ENCODE measurements at regions not wholly inside any gene's neighbourhood (a gene's known extent, or its start where the extent isn't known, plus 50 kb on each side); places are given as distances from the start of the nearest gene placed in this dataset.

DNA sequence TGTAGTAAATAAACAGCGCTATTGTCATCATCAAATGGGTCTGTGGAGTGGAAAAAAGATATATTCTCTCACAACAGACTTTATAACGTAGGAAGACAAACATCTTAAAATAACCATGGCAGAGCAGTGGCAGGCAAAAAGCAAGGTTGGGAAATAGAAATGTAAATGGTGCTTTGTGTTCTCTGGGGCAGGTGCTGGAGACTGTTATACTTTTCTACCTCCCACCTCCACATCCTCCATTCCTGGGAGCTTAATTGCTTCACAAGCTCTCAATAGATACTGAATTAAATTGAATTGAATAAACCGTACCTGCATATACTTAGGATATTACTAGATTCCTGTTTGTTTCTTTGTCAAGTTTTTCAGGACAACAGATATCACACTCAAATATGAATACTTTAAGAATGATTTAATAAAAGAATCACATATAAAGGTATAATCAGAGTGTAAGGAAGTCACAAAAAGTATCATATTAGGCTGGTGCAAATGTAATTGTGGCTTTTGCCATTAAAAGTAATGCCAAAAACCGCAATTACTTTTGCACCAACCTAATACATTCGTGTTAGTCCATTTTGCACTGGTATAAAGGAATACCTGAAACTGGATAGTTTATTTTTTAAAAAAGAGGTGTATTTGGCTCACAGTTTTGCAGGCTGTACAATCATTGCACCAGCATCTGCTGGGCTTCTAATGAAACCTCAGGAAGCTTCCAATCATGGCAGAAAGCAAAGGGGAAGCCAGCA is 367.3 kb downstream of the GRIA2 start:
- DNase-seq (ENCODE audit: low read depth, low spot score) (no peak), FAIRE-seq (no peak), ATAC-seq (no peak)
- no peaks in the 10 kb centered on the region for H3K27me3 ChIP-seq (replicated peaks in 1 of 2; ENCODE audit: control insufficient read depth in 2 of 2, insufficient read depth in 2 of 2, low read length in 1 of 2)
- ChIA-PET CTCF (no interaction called here), POLR2A (no interaction called here), SMC1A (ENCODE audit: uncharacterized antibody, unreplicated experiment) (no interaction called here), RAD21 (ENCODE audit: unreplicated experiment) (no interaction called here)
- no peaks in the 10 kb centered on the region for H3K36me3 ChIP-seq (ENCODE audit: control insufficient read depth in 2 of 2, insufficient read depth in 2 of 2, low read length in 1 of 2)
- BruUV-seq (replicated peaks), result no TSS peak
- H3K4me1 ChIP-seq (ENCODE audit: control insufficient read depth, insufficient read depth, low read length), result no peaks in the 10 kb centered on the region
- no peak overlapping the region for H3K4me3 ChIP-seq
- no peaks in the 10 kb centered on the region for H3K79me2 ChIP-seq (ENCODE audit: control insufficient read depth, insufficient read depth, low read length)
- H3K4me2 ChIP-seq (ENCODE audit: control insufficient read depth, insufficient read depth), result no peak overlapping the region
- no peak for TF ChIP-seq CHD1 (IDR thresholded peaks at IDR 0.05; ENCODE audit: low read depth, low read length)
- TF ChIP-seq, protein P1, sequence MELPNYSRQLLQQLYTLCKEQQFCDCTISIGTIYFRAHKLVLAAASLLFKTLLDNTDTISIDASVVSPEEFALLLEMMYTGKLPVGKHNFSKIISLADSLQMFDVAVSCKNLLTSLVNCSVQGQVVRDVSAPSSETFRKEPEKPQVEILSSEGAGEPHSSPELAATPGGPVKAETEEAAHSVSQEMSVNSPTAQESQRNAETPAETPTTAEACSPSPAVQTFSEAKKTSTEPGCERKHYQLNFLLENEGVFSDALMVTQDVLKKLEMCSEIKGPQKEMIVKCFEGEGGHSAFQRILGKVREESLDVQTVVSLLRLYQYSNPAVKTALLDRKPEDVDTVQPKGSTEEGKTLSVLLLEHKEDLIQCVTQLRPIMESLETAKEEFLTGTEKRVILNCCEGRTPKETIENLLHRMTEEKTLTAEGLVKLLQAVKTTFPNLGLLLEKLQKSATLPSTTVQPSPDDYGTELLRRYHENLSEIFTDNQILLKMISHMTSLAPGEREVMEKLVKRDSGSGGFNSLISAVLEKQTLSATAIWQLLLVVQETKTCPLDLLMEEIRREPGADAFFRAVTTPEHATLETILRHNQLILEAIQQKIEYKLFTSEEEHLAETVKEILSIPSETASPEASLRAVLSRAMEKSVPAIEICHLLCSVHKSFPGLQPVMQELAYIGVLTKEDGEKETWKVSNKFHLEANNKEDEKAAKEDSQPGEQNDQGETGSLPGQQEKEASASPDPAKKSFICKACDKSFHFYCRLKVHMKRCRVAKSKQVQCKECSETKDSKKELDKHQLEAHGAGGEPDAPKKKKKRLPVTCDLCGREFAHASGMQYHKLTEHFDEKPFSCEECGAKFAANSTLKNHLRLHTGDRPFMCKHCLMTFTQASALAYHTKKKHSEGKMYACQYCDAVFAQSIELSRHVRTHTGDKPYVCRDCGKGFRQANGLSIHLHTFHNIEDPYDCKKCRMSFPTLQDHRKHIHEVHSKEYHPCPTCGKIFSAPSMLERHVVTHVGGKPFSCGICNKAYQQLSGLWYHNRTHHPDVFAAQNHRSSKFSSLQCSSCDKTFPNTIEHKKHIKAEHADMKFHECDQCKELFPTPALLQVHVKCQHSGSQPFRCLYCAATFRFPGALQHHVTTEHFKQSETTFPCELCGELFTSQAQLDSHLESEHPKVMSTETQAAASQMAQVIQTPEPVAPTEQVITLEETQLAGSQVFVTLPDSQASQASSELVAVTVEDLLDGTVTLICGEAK (IDR thresholded peaks at IDR 0.05; ENCODE audit: borderline replicate concordance), result peak; percentile 15; the same call in 1 of the 2 replicates
- H3K27ac ChIP-seq (ENCODE audit: control insufficient read depth, insufficient read depth), result no peak overlapping the region
- H4K20me1 ChIP-seq (ENCODE audit: control insufficient read depth, insufficient read depth), result no peaks in the 10 kb centered on the region
- no peak overlapping the region for H3K9ac ChIP-seq (ENCODE audit: control insufficient read depth, insufficient read depth, low read length)
- no peak overlapping the region for H2AFZ ChIP-seq (ENCODE audit: control insufficient read depth, low read depth, low read length)
- 20% methylated on average over 5 of the region's 5 CpGs for WGBS (ENCODE audit: insufficient coverage, insufficient replicate concordance, low lambda C conversion rate, missing lambda C conversion rate)
- no peaks in the 10 kb centered on the region for H3K9me3 ChIP-seq (replicated peaks; ENCODE audit: control insufficient read depth, insufficient read depth, low read length)
- intact Hi-C loops (cut with micrococcal nuclease; ENCODE audit: unreplicated experiment), result no loop called here
- in situ Hi-C loops (cut with MboI), result no loop called here

DNA sequence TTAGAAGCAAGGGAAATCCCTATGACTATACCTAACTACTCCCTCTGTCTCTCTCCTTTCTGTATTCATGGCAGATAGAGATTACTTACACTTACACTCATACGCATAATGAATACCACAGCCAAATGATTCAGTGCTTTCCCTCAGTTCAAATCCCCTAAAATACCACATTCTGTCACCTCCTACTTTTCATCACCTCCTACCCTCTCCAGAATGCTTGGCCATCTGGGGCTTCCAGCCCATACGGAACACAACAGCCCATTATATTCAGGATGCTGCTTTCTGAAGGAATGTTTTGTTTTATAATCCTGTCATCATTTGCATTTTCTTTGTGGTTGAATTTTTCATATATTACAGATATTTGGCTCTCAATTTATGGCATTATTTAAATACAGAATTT is 361.6 kb downstream of the GRIA2 start:
- Histone ChIP-seq H3K27ac (ENCODE audit: control insufficient read depth, insufficient read depth) (no peak overlapping the region), H3K9me3 (replicated peaks; ENCODE audit: control insufficient read depth, insufficient read depth, low read length) (no peaks in the 10 kb centered on the region), H3K4me1 (ENCODE audit: control insufficient read depth, insufficient read depth, low read length) (no peaks in the 10 kb centered on the region), H2AFZ (ENCODE audit: control insufficient read depth, low read depth, low read length) (no peak overlapping the region), H4K20me1 (ENCODE audit: control insufficient read depth, insufficient read depth) (no peaks in the 10 kb centered on the region), H3K27me3 (replicated peaks in 1 of 2; ENCODE audit: control insufficient read depth in 2 of 2, insufficient read depth in 2 of 2, low read length in 1 of 2) (no peaks in the 10 kb centered on the region), H3K9ac (ENCODE audit: control insufficient read depth, insufficient read depth, low read length) (no peak overlapping the region), H3K36me3 (ENCODE audit: control insufficient read depth in 2 of 2, insufficient read depth in 2 of 2, low read length in 1 of 2) (no peaks in the 10 kb centered on the region), H3K79me2 (ENCODE audit: control insufficient read depth, insufficient read depth, low read length) (no peaks in the 10 kb centered on the region), H3K4me2 (ENCODE audit: control insufficient read depth, insufficient read depth) (no peak overlapping the region), H3K4me3 (no peak overlapping the region)
- ATAC-seq (no peak), FAIRE-seq (no peak), DNase-seq (ENCODE audit: low read depth, low spot score) (no peak)
- CTCF ChIA-PET, result no interaction called here
- POLR2A ChIA-PET, result no interaction called here
- no TSS peak for BruUV-seq (replicated peaks)
- SMC1A ChIA-PET (ENCODE audit: uncharacterized antibody, unreplicated experiment), result interaction anchor here (0.9 kb wide), 1 partner anchor 63 kb away, joined by 3 read pairs; no protein-coding TSS in a partner anchor
- in situ Hi-C loops (cut with MboI), result no loop called here
- RAD21 ChIA-PET (ENCODE audit: unreplicated experiment), result no interaction called here
- WGBS (ENCODE audit: insufficient coverage, insufficient replicate concordance, low lambda C conversion rate, missing lambda C conversion rate), result 89% methylated on average over 2 of the region's 2 CpGs
- intact Hi-C loops (cut with micrococcal nuclease; ENCODE audit: unreplicated experiment), result no loop called here
- TF ChIP-seq BACH1 (IDR thresholded peaks at IDR 0.05; ENCODE audit: borderline replicate concordance) (no peak), RFX5 (IDR thresholded peaks at IDR 0.05; ENCODE audit: low read depth, low read length) (no peak), NRF1 (conservative IDR thresholded peaks at IDR 0.05; ENCODE audit: low read depth, low read length) (no peak), TCF7 (IDR thresholded peaks at IDR 0.05; ENCODE audit: borderline replicate concordance) (no peak), RAD21 (IDR thresholded peaks at IDR 0.05; ENCODE audit: insufficient read depth, low read depth, low read length) (no peak), EGR1 (IDR thresholded peaks at IDR 0.05; ENCODE audit: borderline replicate concordance in 1 of 2, low read depth in 2 of 2, low read length in 2 of 2) (no peak), IKZF2 (IDR thresholded peaks at IDR 0.05) (no peak)
- TF ChIP-seq, protein P2, sequence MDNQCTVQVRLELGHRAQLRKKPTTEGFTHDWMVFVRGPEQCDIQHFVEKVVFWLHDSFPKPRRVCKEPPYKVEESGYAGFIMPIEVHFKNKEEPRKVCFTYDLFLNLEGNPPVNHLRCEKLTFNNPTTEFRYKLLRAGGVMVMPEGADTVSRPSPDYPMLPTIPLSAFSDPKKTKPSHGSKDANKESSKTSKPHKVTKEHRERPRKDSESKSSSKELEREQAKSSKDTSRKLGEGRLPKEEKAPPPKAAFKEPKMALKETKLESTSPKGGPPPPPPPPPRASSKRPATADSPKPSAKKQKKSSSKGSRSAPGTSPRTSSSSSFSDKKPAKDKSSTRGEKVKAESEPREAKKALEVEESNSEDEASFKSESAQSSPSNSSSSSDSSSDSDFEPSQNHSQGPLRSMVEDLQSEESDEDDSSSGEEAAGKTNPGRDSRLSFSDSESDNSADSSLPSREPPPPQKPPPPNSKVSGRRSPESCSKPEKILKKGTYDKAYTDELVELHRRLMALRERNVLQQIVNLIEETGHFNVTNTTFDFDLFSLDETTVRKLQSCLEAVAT (IDR thresholded peaks at IDR 0.05), result no peak
- TF ChIP-seq, protein P3, sequence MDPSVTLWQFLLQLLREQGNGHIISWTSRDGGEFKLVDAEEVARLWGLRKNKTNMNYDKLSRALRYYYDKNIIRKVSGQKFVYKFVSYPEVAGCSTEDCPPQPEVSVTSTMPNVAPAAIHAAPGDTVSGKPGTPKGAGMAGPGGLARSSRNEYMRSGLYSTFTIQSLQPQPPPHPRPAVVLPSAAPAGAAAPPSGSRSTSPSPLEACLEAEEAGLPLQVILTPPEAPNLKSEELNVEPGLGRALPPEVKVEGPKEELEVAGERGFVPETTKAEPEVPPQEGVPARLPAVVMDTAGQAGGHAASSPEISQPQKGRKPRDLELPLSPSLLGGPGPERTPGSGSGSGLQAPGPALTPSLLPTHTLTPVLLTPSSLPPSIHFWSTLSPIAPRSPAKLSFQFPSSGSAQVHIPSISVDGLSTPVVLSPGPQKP (IDR thresholded peaks at IDR 0.05; ENCODE audit: low read depth, low read length), result no peak
